SK-N-SH treated with all-trans-retinoic acid at 6 μM for 48 hours (cell line): ENCODE measurements at regions not wholly inside any gene's neighbourhood (a gene's known extent, or its start where the extent isn't known, plus 50 kb on each side); places are given as distances from the start of the nearest gene placed in this dataset.

Experiments used
- ATAC-seq: fragments of 200-7000 bp; cut with Tn5 transposase; 3 replicates; pipeline ENCODE4 v1.9.1; 2020; ENCODE audit warnings: mild to moderate bottlenecking, moderate library complexity
- ARNTL ChIP-seq: fragments of 450-650 bp; formaldehyde crosslinking; IDR thresholded peaks from 2 replicates; pipeline ENCODE4 v1.5.0; 2020; ENCODE audit warnings: low read depth, mild to moderate bottlenecking, moderate library complexity, borderline replicate concordance
- BACH2 ChIP-seq: fragments of 250-450 bp; sonication (Bioruptor Pico); IDR thresholded peaks from 2 replicates; pipeline ENCODE4 v1.9.0; 2021; ENCODE audit warnings: mild to moderate bottlenecking, borderline replicate concordance
- CSDC2 ChIP-seq: fragments of 250-450 bp; sonication (Bioruptor Pico); IDR thresholded peaks from 2 replicates; pipeline ENCODE4 v1.5.0; 2020; ENCODE audit warnings: mild to moderate bottlenecking, moderate library complexity
- ESRRG ChIP-seq: fragments of 250-450 bp; sonication (Bioruptor Pico); IDR thresholded peaks from 2 replicates; pipeline ENCODE4 v1.6.1; 2021; ENCODE audit warnings: mild to moderate bottlenecking
- GLIS3 ChIP-seq: fragments of 250-450 bp; sonication (Bioruptor Pico); IDR thresholded peaks from 2 replicates; pipeline ENCODE4 v1.5.0; 2020; ENCODE audit warnings: mild to moderate bottlenecking, moderate library complexity
- ISL1 ChIP-seq: fragments of 250-450 bp; sonication (Bioruptor Pico); IDR thresholded peaks from 2 replicates; pipeline ENCODE4 v2.1.2; 2022; ENCODE audit warnings: mild to moderate bottlenecking, moderate library complexity
- OSR1 ChIP-seq: fragments of 250-450 bp; sonication (Bioruptor Pico); IDR thresholded peaks from 2 replicates; pipeline ENCODE4 v1.8.0; 2022; ENCODE audit warnings: moderate library complexity, mild to moderate bottlenecking, inconsistent platforms
- POU6F1 ChIP-seq: fragments of 250-450 bp; sonication (Bioruptor Pico); IDR thresholded peaks from 2 replicates; pipeline ENCODE4 v1.8.0; 2021; ENCODE audit warnings: low read depth, mild to moderate bottlenecking, moderate library complexity, borderline replicate concordance
- PPARA ChIP-seq: fragments of 250-450 bp; sonication (Bioruptor Pico); IDR thresholded peaks from 2 replicates; pipeline ENCODE4 v1.5.0; 2020; ENCODE audit warnings: mild to moderate bottlenecking, borderline replicate concordance
- SNAI2 ChIP-seq: fragments of 250-450 bp; sonication (Bioruptor Pico); IDR thresholded peaks from 2 replicates; pipeline ENCODE4 v1.5.0; 2020; ENCODE audit warnings: mild to moderate bottlenecking, moderate library complexity
- TCF4 ChIP-seq: fragments of 250-450 bp; sonication (Bioruptor Pico); IDR thresholded peaks from 2 replicates; pipeline ENCODE4 v1.8.0; 2021; ENCODE audit warnings: mild to moderate bottlenecking, moderate library complexity, borderline replicate concordance
- TOX ChIP-seq: fragments of 250-450 bp; sonication (Bioruptor Pico); IDR thresholded peaks from 2 replicates; pipeline ENCODE4 v1.8.0; 2021; ENCODE audit warnings: mild to moderate bottlenecking, moderate library complexity, borderline replicate concordance
- TSHZ2 ChIP-seq: fragments of 250-450 bp; sonication (Bioruptor Pico); IDR thresholded peaks from 2 replicates; pipeline ENCODE4 v1.5.0; 2020; ENCODE audit warnings: mild to moderate bottlenecking, moderate library complexity
- ZC3H10 ChIP-seq: fragments of 250-450 bp; sonication (Bioruptor Pico); IDR thresholded peaks from 2 replicates; pipeline ENCODE4 v1.5.1; 2021; ENCODE audit warnings: mild to moderate bottlenecking, moderate library complexity
- ZFP3 ChIP-seq: fragments of 250-450 bp; sonication (Bioruptor Pico); IDR thresholded peaks from 2 replicates; pipeline ENCODE4 v1.5.0; 2020; ENCODE audit warnings: mild to moderate bottlenecking, moderate library complexity
- ZFP30 ChIP-seq: fragments of 450-650 bp; formaldehyde crosslinking; IDR thresholded peaks from 2 replicates; pipeline ENCODE4 v1.5.0; 2022; ENCODE audit warnings: mild to moderate bottlenecking, moderate library complexity
- ZNF565 ChIP-seq: fragments of 450-650 bp; formaldehyde crosslinking; conservative IDR thresholded peaks from 2 replicates; pipeline ENCODE4 v1.5.0; 2020; ENCODE audit warnings: low read depth, mild to moderate bottlenecking, moderate library complexity
- ZNF70 ChIP-seq: fragments of 450-650 bp; formaldehyde crosslinking; IDR thresholded peaks from 2 replicates; pipeline ENCODE4 v1.5.0; 2020; ENCODE audit warnings: mild to moderate bottlenecking, moderate library complexity
- ZNF8 ChIP-seq: fragments of 450-650 bp; formaldehyde crosslinking; IDR thresholded peaks from 2 replicates; pipeline ENCODE4 v1.5.0; 2020; ENCODE audit warnings: mild to moderate bottlenecking, moderate library complexity
- TF ChIP-seq, protein P1 (sequence below): fragments of 250-450 bp; sonication (Bioruptor Pico); IDR thresholded peaks from 2 replicates; pipeline ENCODE4 v1.5.1; 2020; ENCODE audit warnings: low read depth, mild to moderate bottlenecking, moderate library complexity
- TF ChIP-seq, protein P2 (sequence below): fragments of 250-450 bp; sonication (Bioruptor Pico); IDR thresholded peaks from 2 replicates; pipeline ENCODE4 v1.5.1; 2021; ENCODE audit warnings: mild to moderate bottlenecking, moderate library complexity

GRCh38 chr6:44658571-44658970 is 271.1 kb downstream of the CDC5L start:
- no peak for TF ChIP-seq TSHZ2 (CRISPR knock-in tag)
- no peak for TF ChIP-seq PPARA
- TF ChIP-seq POU6F1 (CRISPR knock-in tag) = no peak
- no peak for TF ChIP-seq ZC3H10 (CRISPR knock-in tag)
- TF ChIP-seq ISL1 (CRISPR knock-in tag) = no peak
- TF ChIP-seq ZNF565 (CRISPR knock-in tag) = no peak
- TF ChIP-seq OSR1 (CRISPR knock-in tag) = no peak
- TF ChIP-seq CSDC2 (CRISPR knock-in tag) = no peak
- TF ChIP-seq TOX (CRISPR knock-in tag) = no peak
- no peak for TF ChIP-seq ZFP30 (CRISPR knock-in tag)
- TF ChIP-seq ESRRG (CRISPR knock-in tag) = no peak
- TF ChIP-seq ZNF70 (CRISPR knock-in tag) = no peak
- TF ChIP-seq ZNF8 (CRISPR knock-in tag) = no peak
- TF ChIP-seq, protein P1, sequence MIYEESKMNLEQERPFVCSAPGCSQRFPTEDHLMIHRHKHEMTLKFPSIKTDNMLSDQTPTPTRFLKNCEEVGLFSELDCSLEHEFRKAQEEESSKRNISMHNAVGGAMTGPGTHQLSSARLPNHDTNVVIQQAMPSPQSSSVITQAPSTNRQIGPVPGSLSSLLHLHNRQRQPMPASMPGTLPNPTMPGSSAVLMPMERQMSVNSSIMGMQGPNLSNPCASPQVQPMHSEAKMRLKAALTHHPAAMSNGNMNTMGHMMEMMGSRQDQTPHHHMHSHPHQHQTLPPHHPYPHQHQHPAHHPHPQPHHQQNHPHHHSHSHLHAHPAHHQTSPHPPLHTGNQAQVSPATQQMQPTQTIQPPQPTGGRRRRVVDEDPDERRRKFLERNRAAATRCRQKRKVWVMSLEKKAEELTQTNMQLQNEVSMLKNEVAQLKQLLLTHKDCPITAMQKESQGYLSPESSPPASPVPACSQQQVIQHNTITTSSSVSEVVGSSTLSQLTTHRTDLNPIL = no peak
- no peak for TF ChIP-seq TCF4 (CRISPR knock-in tag)
- ATAC-seq = no peak

DNA sequence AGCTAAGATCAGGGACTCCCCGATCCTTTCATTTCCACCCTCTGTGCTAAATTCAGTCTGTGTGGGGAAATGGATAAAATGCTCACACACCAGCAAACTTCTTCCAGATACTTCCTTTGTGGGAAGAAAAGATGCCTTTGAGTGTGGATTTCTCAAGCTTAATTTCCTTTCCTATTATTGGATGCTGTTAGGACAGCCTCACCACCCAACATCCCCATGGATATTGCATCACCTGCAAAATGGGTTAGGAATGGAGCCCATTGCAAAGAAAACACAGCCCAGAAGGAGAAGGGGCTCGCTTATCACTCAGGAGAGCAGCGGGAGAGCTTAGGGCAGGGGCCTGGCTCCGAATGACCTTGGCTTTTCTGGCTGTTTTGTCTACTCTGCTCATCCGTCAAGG is 272.2 kb downstream of the CDC5L start:
- TF ChIP-seq ISL1 (CRISPR knock-in tag) (no peak), ARNTL (CRISPR knock-in tag) (no peak), TOX (CRISPR knock-in tag) (no peak), ZNF8 (CRISPR knock-in tag) (no peak), POU6F1 (CRISPR knock-in tag) (no peak), ZFP30 (CRISPR knock-in tag) (no peak), SNAI2 (CRISPR knock-in tag) (no peak), BACH2 (CRISPR knock-in tag) (no peak), ZNF70 (CRISPR knock-in tag) (no peak), GLIS3 (no peak), ZFP3 (CRISPR knock-in tag) (no peak), TSHZ2 (CRISPR knock-in tag) (no peak)
- TF ChIP-seq, protein P1 = no peak
- TF ChIP-seq, protein P2, sequence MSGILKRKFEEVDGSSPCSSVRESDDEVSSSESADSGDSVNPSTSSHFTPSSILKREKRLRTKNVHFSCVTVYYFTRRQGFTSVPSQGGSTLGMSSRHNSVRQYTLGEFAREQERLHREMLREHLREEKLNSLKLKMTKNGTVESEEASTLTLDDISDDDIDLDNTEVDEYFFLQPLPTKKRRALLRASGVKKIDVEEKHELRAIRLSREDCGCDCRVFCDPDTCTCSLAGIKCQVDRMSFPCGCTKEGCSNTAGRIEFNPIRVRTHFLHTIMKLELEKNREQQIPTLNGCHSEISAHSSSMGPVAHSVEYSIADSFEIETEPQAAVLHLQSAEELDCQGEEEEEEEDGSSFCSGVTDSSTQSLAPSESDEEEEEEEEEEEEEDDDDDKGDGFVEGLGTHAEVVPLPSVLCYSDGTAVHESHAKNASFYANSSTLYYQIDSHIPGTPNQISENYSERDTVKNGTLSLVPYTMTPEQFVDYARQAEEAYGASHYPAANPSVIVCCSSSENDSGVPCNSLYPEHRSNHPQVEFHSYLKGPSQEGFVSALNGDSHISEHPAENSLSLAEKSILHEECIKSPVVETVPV = no peak
- TF ChIP-seq, all 23 proteins: peak for 0
- ATAC-seq = no peak
